ENCODE measurements at regions not wholly inside any gene's neighbourhood (a gene's known extent, or its start where the extent isn't known, plus 50 kb on each side); places are given as distances from the start of the nearest gene placed in this dataset.
A peak's percentile ranks its signal among the peaks of the same experiment; 100 is the strongest.

DNA sequence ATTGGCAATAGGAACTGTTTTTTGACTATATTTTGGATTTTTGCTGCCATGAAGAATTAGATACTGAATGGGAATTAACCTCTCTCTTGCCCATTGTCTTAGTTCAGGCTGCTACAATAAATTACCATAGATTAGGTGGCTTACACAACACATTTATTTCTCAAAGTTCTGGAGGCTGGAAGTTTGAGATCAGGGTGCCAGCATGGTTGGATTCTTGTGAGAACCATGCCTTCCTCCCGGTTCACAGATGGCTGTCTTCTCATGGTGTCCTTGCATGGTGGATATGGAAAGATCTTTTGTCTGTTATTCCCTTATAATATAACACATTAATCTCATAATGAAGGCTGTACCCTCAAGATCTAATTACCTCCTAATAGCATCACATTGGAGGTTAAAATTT is 836.4 kb downstream of the SLC4A3 start:
- Histone ChIP-seq H3K27me3 (ENCODE audit: control insufficient read depth, insufficient read depth) (no peaks in the 10 kb centered on the region), H3K27ac (ENCODE audit: low read length) (no peak overlapping the region), H3K4me3 (ENCODE audit: low read length) (no peak overlapping the region), H3K4me1 (ENCODE audit: control insufficient read depth, insufficient read depth, low read length) (no peaks in the 10 kb centered on the region), H3K9me3 (ENCODE audit: control insufficient read depth, low read length) (no peaks in the 10 kb centered on the region)
- intact Hi-C loops (cut with DNase I) = no loop called here
- 87% methylated on average over 1 of the region's 1 CpG for WGBS
- DNase-seq (no peak), ATAC-seq (no peak)

DNA sequence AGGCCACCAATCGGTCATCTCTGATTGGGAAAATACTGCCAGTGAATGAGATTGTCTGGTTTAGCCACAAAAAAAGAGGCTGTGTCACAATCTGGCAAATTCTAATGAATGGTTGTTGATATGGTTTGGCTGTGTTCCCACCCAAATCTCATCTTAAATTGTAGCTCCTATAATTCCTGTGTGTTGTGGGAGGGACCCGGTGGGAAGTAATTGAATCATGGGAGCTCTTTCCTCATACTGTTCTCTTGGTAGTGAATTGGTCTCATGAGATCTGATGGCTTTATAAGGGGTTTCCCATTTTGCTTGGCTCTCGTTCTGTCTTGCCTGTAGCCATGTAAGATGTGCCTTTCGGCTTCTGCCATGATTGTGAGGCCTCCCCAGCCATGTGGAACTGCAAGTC is 838.3 kb downstream of the SLC4A3 start:
- WGBS = 48% methylated on average over 4 of the region's 4 CpGs
- H3K4me3 ChIP-seq (ENCODE audit: low read length) = no peak overlapping the region
- peak; percentile 61 to 79 for ATAC-seq
- H3K4me1 ChIP-seq (ENCODE audit: control insufficient read depth, insufficient read depth, low read length) = no peaks in the 10 kb centered on the region
- H3K27me3 ChIP-seq (ENCODE audit: control insufficient read depth, insufficient read depth) = no peaks in the 10 kb centered on the region
- H3K9me3 ChIP-seq (ENCODE audit: control insufficient read depth, low read length) = no peaks in the 10 kb centered on the region
- peak in 1 of 3 donors; percentile 39 for DNase-seq
- intact Hi-C loops (cut with DNase I) = no loop called here
- H3K27ac ChIP-seq (ENCODE audit: low read length) = no peak overlapping the region

- WGBS = 21% methylated on average over 2 of the region's 2 CpGs
- no peak overlapping the region for H3K27ac ChIP-seq (ENCODE audit: low read length)
- peak; percentile 61 to 85 for ATAC-seq
Measured at GRCh38 chr2:220466251-220466691, 838.8 kb downstream of the SLC4A3 start.

GRCh38 chr2:220469201-220469600 is 841.8 kb downstream of the SLC4A3 start:
- Histone ChIP-seq H3K4me1 (ENCODE audit: control insufficient read depth, insufficient read depth, low read length) (no peaks in the 10 kb centered on the region), H3K4me3 (ENCODE audit: low read length) (no peak overlapping the region), H3K27me3 (ENCODE audit: control insufficient read depth, insufficient read depth) (no peaks in the 10 kb centered on the region), H3K9me3 (ENCODE audit: control insufficient read depth, low read length) (no peaks in the 10 kb centered on the region), H3K27ac (ENCODE audit: low read length) (no peak overlapping the region)
- no peak for ATAC-seq
- WGBS = 83% methylated on average over 4 of the region's 4 CpGs
- intact Hi-C loops (cut with DNase I) = no loop called here
- DNase-seq = no peak

More at GRCh38 chr2:220466251-220466691, 838.8 kb downstream of the SLC4A3 start:
- intact Hi-C loops (cut with DNase I) = no loop called here
- Histone ChIP-seq H3K4me3 (ENCODE audit: low read length) (no peak overlapping the region), H3K4me1 (ENCODE audit: control insufficient read depth, insufficient read depth, low read length) (no peaks in the 10 kb centered on the region), H3K27me3 (ENCODE audit: control insufficient read depth, insufficient read depth) (no peaks in the 10 kb centered on the region), H3K9me3 (ENCODE audit: control insufficient read depth, low read length) (no peaks in the 10 kb centered on the region)
- DNase-seq = no peak

DNA sequence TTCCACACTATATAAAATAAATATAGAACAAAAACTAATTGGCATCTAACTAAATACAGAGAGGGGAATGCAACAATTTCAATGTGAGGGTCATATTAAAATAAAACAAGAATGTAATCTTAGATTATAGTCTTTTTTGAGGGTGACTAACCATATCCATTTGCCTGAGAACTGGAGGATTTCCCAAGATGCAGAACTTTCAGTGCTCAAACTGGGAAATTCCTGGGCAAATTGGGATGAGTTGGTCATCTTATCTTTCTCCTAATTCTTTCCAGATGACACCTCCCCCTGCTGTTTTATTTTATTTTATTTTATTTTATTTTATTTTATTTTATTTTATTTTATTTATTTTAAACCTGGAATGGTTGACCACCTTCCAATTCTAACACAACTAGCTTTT is 846.2 kb downstream of the SLC4A3 start:
- Histone ChIP-seq H3K27ac (ENCODE audit: low read length) (no peak overlapping the region), H3K9me3 (ENCODE audit: control insufficient read depth, low read length) (no peaks in the 10 kb centered on the region), H3K4me3 (ENCODE audit: low read length) (no peak overlapping the region), H3K27me3 (ENCODE audit: control insufficient read depth, insufficient read depth) (no peaks in the 10 kb centered on the region), H3K4me1 (ENCODE audit: control insufficient read depth, insufficient read depth, low read length) (no peaks in the 10 kb centered on the region)
- intact Hi-C loops (cut with DNase I) = no loop called here
- ATAC-seq (no peak), DNase-seq (no peak)

DNA sequence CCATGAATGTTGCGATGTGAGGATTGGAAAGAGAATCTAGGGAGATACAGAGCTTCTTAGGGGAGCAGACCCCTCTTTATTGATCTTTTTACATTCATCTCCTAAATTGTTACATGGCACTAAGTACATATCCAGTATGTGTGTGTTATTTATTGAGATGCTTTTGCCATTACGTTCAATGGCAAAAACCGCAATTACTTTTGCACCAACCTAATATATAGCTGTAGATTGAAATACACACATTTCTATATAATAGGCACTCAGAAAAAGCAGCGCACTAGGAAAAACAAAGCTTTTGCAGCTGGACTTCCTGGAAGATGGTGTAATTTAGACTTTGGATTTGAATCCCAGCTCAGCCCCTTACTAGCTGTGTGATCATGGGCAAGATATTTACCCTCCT is 849.4 kb downstream of the SLC4A3 start:
- ATAC-seq (no peak), DNase-seq (no peak)
- intact Hi-C loops (cut with DNase I) = no loop called here
- Histone ChIP-seq H3K27me3 (ENCODE audit: control insufficient read depth, insufficient read depth) (no peaks in the 10 kb centered on the region), H3K9me3 (ENCODE audit: control insufficient read depth, low read length) (no peaks in the 10 kb centered on the region), H3K4me1 (ENCODE audit: control insufficient read depth, insufficient read depth, low read length) (no peaks in the 10 kb centered on the region), H3K27ac (ENCODE audit: low read length) (no peak overlapping the region), H3K4me3 (ENCODE audit: low read length) (no peak overlapping the region)
- WGBS = 70% methylated on average over 4 of the region's 4 CpGs

GRCh38 chr2:220478305-220479058 is 851.1 kb downstream of the SLC4A3 start:
- no peak overlapping the region for H3K4me3 ChIP-seq (ENCODE audit: low read length)
- DNase-seq (no peak), ATAC-seq (peak; percentile 74 to 90)
- H3K27ac ChIP-seq (ENCODE audit: low read length) = no peak overlapping the region
- H3K4me1 ChIP-seq (ENCODE audit: control insufficient read depth, insufficient read depth, low read length) = no peaks in the 10 kb centered on the region
- no peaks in the 10 kb centered on the region for H3K9me3 ChIP-seq (ENCODE audit: control insufficient read depth, low read length)
- H3K27me3 ChIP-seq (ENCODE audit: control insufficient read depth, insufficient read depth) = no peaks in the 10 kb centered on the region
- WGBS = 57% methylated on average over 4 of the region's 4 CpGs
- intact Hi-C loops (cut with DNase I) = no loop called here

DNA sequence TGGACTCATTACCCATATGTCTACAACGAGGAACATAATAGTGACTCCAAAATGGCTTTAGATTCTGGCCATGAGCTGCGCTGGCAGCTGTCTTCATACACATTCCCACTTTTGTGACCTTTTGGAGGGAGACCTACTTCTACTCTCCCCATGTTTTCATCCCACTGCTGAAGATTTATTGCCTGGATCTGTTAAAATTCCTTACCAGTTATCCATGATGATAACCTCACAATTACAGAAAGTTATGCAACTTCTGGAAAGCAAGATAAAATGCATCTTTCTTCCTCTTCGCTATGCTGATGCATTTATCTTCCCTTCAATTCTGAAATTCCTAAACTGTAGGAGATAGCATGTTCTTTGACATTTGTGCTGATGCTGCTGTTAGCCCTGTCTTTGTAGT is 855.3 kb downstream of the SLC4A3 start:
- H3K27ac ChIP-seq (ENCODE audit: low read length) = no peak overlapping the region
- H3K4me1 ChIP-seq (ENCODE audit: control insufficient read depth, insufficient read depth, low read length) = no peaks in the 10 kb centered on the region
- intact Hi-C loops (cut with DNase I) = no loop called here
- 62% methylated on average over 3 of the region's 3 CpGs for WGBS
- no peaks in the 10 kb centered on the region for H3K9me3 ChIP-seq (ENCODE audit: control insufficient read depth, low read length)
- no peak for ATAC-seq
- no peak overlapping the region for H3K4me3 ChIP-seq (ENCODE audit: low read length)
- no peak for DNase-seq
- H3K27me3 ChIP-seq (ENCODE audit: control insufficient read depth, insufficient read depth) = no peaks in the 10 kb centered on the region

DNA sequence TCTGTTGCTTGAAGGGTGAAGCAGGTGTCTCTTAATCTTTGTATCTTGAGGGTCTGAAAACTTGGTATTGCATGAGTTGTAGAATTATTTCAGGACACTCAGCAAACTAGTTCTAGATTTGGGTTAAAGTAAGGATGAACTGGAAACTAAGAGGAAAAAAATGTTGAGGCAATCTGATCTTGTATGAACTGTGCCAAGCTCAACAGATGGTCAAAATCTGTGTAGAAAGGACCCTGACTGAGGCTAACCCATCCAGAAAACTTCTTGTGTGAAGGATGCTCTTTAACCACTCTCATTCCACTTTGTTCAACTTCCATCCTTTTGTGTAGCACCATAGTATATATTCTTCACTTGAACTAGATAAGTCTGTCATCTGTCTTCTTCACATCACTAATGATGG is 861.7 kb downstream of the SLC4A3 start:
- intact Hi-C loops (cut with DNase I) = no loop called here
- H3K4me1 ChIP-seq (ENCODE audit: control insufficient read depth, insufficient read depth, low read length) = no peaks in the 10 kb centered on the region
- H3K27me3 ChIP-seq (ENCODE audit: control insufficient read depth, insufficient read depth) = no peaks in the 10 kb centered on the region
- H3K4me3 ChIP-seq (ENCODE audit: low read length) = no peak overlapping the region
- no peak overlapping the region for H3K27ac ChIP-seq (ENCODE audit: low read length)
- no peaks in the 10 kb centered on the region for H3K9me3 ChIP-seq (ENCODE audit: control insufficient read depth, low read length)
- ATAC-seq (no peak), DNase-seq (no peak)

- Histone ChIP-seq H3K4me1 (ENCODE audit: control insufficient read depth, insufficient read depth, low read length) (no peaks in the 10 kb centered on the region), H3K27me3 (ENCODE audit: control insufficient read depth, insufficient read depth) (no peaks in the 10 kb centered on the region), H3K27ac (ENCODE audit: low read length) (no peak overlapping the region), H3K9me3 (ENCODE audit: control insufficient read depth, low read length) (no peaks in the 10 kb centered on the region), H3K4me3 (ENCODE audit: low read length) (no peak overlapping the region)
- ATAC-seq = no peak
- intact Hi-C loops (cut with DNase I) = no loop called here
- WGBS = 70% methylated on average over 4 of the region's 4 CpGs
- DNase-seq = no peak
Measured at GRCh38 chr2:220491670-220492069, 864.2 kb downstream of the SLC4A3 start.

DNA sequence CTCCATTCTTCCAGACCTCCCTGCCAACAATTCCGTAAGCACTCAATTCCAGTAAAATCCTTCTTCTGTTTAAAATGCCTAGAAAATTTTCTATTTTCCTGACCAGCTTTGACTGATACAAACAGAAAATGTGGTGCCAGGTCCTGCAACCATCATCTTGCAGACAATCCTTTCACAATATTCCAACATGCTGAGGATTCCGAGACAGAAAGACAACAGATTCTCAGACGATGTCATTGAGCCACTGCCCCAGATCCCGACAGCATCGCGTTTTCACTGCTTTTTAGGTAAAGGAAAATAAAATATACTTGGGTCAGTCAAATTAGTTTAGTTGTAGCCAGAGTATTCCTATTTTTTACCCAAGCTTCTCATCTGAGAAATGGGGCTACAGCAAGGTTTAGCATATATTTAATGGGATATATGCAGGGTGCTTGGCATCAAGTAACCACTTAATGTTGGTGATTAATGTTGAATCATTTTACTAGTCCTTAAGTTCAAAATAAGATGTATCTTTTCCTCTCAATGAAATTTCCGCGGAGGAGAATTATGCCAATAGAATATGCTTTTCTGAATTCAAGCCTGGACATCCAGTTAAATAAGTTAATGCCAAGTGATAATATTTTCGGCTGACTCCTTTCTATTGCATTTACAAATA is 866.6 kb downstream of the SLC4A3 start:
- ATAC-seq (no peak), DNase-seq (no peak)
- Histone ChIP-seq H3K4me3 (ENCODE audit: low read length) (no peak overlapping the region), H3K4me1 (ENCODE audit: control insufficient read depth, insufficient read depth, low read length) (no peaks in the 10 kb centered on the region), H3K27ac (ENCODE audit: low read length) (no peak overlapping the region), H3K9me3 (ENCODE audit: control insufficient read depth, low read length) (no peaks in the 10 kb centered on the region), H3K27me3 (ENCODE audit: control insufficient read depth, insufficient read depth) (no peaks in the 10 kb centered on the region)
- WGBS = 82% methylated on average over 9 of the region's 9 CpGs
- intact Hi-C loops (cut with DNase I) = no loop called here
